GM21529 (cell line): ENCODE measurements at regions not wholly inside any gene's neighbourhood (a gene's known extent, or its start where the extent isn't known, plus 50 kb on each side); places are given as distances from the start of the nearest gene placed in this dataset.

Source experiments
- ATAC-seq: cut with Tn5 transposase; IDR thresholded peaks from one replicate; pipeline ENCODE4 v1.9.1; 2021; ENCODE audit not compliant: unreplicated experiment

DNA sequence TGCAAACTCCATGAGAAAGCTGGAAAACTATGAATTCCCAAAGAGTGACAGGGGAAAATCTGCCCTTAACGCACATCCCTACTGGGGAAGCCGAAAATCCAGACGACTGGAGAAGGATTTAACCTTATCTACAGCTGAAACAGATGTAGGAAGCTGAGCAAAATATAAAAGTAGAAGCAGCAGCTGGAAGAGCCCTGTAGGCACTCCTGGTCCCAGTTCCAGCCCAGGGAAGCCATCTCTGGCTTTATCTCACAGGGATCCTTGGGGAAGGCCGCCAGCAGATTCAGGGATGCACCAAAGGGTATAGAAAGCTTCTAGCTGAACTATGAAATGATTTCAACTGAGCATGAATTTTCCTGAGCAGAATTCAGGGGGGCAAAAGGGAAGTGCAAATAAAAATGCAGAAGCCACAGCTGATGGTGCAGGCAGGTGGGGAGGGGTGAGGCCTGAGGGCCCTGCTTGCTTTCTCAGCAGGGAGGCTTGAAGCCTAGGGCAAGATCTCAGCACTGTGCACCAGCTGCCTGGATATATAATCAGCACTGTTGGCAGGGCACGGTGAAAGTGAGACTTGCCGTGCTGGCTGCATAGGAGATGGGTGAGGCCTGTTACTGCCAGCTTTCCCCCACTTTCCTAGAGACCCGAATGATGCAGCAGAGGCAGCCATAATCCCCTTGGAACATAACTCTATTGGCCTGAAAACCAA, 2019.5 kb upstream of the NUDT12 start:
- ATAC-seq = no peak

DNA sequence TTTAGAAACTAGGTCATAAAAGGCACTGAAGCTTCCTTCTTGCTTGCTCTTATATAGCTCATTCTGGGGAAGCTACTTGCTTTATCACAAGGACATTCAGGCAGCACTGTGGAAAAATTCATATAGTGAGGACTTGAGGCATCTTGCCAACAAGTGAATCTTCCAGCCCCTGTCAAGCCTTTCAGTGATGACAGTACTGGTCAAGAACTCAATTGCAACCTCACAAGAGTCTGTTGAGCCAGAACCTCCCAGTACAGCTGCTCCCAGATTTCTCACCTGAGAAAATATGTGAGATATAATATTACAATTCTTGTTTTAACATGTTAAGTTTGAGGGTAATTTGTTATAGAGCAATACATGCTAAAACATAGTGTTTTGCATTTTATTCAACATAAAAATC, 2011.0 kb upstream of the NUDT12 start:
- ATAC-seq = no peak

DNA sequence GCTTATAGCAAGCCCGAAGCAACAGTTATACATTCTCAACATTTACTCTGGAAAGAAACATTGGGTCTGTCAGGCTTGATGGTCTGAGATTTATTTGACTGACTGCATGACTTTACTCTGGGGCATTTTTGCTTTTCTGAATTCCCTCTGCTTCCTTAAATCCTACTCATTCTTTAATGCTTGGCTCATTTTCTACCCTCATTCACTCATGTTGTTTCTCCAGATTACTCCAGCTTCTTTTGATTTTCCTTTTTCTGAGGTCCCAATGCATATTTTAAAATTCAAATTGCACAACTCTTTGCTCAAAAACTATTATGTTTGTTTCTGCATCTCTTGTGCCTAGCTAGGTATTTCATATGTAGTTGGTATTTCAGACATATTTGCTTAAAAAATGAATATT, 2002.9 kb upstream of the NUDT12 start:
- ATAC-seq = no peak

DNA sequence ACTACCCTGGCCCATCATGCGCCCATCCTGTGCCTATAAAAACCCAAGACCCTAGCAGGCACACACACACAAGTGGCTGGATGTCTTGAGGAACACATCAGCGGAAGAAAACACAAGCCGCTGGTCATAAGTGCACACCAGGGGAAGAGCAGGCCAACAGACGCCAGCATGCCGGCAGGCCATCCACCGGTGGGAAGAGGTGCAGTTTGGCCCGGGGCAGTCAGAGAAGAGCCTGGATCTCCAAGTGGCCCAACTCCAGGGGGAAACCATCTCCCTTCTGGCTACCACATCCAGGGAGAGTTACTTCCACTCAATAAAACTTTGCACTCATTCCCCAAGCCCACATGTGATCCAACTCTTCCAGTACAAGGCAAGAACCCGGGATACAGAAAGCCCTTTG, 2001.3 kb upstream of the NUDT12 start:
- no peak for ATAC-seq

DNA sequence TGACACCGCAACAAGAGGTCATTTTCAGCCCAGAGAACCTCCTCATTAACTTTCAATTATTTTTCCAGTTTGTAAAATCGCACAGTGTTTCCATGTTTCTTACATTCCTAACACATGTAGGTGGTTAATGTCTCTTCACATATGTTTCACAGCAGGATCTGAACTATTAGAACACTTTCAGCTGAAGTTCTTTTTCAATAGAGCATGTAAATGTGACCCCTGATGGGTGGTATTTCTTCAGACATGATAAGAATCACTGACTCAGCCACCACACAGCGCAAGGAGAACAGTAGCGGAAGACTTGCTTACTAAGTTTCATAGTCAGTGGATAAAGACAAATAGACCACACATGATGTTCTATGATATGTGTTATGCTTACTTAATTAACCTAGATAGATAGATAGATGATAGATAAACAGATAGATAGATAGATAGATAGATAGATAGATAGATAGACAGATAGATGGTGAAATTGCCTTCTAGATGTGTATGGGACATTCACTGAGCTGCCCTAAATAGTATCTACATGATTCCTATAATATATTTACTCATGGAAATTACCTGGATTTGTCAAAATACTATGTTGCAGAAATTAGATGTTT, 1992.1 kb upstream of the NUDT12 start:
- ATAC-seq = no peak

DNA sequence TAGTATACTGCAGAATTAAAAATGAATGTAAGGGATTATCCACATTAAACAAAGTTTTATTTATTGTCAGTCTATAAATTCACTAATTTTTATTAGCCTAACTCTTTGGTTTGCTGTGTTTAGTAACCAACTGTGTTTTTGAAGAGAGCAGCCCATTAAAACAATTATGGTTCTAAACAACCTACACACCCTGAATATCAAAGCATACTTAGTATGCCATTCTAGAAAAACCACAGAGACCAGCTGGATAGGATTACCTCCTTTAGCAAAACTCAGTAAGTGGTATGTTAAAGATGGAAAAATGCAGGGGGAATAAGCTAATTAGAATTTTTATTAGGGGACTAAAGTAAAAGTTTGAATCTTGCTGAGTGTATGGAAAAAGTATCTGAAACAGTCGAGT, 1981.7 kb upstream of the NUDT12 start:
- no peak for ATAC-seq

DNA sequence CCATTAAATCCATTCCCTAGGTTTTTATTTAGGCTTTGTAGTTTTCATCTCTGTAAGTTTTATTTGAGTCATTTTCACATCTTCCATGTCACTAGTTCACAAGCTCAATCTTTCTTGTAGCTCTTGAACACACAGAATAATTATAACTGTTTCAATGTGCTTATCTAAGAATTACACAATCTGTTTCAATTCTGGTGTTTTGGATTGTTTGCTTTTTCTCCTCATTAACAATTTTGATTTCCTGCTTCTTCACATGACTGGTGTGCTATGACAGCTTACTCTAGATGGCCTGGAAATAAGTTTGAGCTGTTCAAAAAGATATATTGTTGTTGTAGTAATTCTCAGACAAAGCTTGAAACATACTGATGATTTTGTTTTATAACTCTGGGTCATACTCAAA, 1974.1 kb upstream of the NUDT12 start:
- no peak for ATAC-seq

DNA sequence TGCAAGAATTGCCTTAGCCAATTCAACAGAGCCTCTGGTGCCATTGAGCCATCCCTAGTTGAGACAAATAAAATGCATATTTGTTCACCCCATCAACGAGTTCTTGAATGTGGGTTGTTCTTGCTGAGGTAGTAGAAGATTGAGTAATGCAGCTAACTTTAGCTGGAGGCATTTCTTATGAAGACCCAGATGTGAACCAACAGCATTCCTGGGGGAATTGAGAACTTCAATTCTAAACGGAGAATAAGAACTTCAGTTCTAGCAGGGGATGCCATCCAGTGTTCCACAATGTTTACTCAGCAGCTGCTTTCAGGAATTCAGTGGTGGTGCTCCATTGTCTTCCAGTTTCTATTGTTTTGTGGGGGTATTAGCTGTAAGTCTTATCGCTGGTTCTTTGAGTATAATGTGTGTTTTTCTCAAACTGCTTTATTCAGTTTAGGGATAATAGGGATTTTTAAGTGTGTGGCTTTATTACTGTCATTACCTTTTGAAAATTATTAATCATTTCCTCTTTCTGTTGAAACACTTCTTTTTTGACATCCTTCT, 1968.2 kb upstream of the NUDT12 start:
- no peak for ATAC-seq

DNA sequence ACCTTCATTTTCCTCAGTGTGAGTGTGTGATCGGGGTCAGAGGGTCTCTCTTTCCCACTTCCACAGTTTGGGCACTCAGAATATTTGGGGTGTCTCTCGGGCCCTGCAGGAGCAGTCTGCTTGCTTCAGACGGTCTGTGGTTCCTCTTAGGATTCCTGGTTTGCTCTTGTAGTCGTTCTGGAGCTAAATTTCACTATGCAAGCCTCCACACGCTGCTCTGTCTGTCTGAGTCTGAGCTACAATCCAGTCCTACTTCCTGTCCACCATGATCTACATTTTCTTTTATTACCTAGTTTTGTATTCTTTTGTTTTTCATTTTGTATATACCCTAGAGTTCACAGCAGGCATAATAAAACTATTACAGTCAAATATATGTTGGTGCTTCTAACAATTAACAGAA, 1967.3 kb upstream of the NUDT12 start:
- no peak for ATAC-seq

DNA sequence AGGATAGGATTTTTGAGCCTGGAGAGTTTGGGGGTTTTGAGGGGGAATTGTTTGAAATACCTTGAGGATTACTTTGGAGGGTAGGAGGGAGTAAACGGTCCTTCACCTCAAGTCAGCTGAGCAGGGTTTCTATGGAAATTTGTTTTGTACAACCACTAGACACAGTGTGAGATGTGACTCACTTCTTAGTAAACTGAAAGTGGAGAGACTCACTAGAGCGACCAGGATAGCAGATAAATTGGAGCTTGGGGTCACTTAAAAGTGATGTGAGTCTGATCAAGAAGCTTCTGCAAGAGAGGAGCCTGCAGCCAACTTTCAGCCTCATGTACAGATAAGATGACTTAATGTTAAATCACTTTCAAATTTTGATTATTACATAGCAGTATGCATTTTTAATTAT, 1945.9 kb upstream of the NUDT12 start:
- ATAC-seq = no peak

DNA sequence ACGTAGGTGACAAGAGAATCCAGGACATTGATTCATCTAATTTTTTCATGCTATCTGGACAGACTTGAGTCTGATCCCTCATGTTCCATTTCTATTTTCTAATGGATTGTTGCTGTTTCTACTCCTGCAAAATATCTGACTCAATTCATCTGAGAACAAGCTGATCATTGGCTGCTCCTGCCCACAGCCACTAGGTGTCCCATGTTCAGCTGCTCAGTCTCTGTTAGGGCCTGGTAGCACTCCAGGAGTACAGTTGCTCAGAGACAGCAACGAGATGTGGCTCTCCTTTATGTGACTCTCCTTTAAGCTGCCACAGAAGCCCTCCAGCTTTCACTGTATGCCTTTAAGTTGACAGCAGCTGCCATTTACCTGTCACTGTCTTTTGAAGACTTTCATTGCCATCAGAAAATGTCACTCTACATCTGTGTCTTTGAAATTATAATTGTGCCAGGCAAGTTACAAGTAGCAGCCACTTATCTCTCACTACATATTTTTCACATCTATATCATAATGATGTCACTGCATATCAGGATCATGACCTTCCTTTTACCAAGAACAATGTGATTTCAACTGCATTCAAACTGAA, 1944.2 kb upstream of the NUDT12 start:
- ATAC-seq = no peak

DNA sequence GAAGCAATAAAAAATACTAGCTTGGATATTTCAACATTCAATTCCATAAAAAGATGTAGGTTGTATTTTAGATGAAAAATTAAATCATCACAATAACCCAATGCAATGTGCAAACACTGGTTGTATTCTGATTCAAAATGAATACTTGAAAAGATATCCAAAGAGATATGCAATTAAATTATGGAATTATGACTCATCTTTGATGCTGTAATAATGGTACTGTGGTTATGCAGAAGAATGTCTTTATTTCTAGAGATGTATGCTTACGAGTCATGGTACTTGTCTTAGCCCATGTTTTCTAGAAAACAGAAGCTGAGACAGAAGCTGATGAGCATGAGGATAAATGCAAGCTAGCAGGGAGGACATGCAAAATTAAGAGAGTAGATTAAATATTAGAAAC, 1941.4 kb upstream of the NUDT12 start:
- ATAC-seq = no peak

DNA sequence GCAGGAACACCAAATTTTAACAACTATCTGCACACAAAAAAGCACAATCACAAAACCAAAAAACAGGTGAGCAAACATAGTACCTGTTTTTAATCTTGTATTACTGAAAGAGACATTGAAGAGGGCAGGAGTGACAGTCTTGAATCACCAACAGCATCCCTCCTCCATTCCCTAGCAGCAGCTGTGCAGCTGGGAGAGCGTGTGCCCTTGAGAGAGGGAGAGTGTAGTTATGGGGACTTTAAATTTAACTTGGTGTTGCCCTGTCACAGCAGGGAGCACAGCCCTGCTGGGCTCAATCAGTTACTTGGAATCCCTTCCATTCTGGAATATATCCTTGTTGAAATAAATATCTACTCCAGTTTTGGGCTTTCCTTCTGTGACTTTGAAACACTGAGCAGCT, 1938.7 kb upstream of the NUDT12 start:
- no peak for ATAC-seq

DNA sequence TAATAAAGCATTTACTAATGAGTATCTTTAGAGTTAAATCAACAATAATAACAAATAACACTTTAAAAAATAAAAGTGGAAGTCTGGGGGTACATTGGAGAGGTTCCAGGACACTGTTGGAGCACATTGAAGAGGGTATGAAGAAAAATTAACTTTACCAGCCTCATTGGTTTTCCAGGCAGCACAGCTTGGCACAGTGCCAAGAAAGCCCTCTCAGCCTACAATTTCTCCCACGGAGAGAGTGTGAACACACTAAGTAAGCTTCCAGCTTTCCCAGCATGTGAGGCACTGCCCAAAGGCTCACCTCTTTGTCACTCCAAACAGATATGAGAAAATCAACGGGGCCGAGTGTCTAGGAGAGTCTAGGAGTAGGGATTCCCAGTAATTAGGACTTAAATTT, 1912.8 kb upstream of the NUDT12 start:
- ATAC-seq = no peak

DNA sequence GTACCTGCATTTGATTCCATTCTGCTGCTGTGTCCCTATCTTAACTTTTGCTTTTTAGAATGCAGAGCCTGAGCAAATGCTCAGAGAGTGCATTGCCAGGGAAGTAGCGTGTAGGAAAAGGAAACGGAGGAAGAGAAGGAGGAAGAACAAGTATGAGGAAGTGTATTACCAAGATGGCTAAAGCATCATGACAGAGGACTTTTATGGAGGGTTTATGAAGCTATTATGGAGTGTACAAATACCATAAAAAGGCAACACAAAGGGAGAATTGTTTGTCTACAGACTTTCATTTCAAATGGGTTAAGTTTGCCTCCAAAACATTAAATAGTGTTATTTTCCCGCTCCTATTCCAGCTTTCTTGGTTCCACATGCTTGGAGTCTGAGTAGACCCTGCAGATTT, 1899.8 kb upstream of the NUDT12 start:
- ATAC-seq = no peak

DNA sequence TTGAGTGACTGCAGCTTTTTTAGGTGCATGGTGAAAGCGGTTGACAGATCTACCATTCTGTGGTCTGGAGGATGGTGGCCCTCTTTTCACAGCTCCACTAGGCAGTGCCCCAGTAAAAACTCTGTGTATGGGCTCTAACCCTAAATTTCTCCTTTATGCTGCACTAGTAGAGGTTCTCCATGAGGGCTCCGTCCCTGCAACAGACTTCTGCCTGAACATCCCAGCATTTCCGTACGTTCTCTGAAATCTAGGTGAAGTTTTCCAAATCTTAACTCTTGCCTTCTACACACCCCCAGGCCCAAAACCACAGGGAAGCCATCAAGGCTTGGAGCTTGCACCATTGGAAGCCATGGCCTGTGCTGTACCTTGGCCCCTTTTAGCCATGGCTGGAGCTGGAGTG, 1898.1 kb upstream of the NUDT12 start:
- no peak for ATAC-seq

DNA sequence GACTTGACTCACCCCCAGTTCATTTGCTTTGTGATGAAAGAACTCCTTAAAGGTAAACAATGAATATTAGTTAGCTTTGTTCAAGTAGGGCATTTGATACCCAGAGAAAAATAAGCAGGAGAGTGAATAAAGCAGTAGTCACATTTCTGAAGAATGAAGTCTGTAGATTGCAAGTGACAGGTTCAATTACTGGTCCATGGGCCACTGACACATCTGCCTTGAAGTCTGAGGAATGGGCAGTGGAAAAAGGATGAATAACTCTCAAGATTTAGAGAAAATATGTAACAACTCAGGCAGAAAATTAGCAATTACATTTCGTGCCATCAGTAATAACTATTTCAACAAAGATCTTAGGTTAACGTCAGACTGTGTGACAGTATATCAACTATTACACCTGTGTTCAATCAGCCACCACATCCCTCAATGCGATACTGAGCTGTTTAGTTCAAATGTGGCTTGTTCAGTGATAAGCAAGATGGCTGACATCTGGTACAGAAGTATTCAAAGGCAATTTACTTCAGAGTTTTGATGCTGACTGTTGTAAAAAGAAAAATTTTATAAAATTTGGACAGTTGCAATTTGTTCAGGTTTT, 1890.7 kb upstream of the NUDT12 start:
- ATAC-seq = no peak

DNA sequence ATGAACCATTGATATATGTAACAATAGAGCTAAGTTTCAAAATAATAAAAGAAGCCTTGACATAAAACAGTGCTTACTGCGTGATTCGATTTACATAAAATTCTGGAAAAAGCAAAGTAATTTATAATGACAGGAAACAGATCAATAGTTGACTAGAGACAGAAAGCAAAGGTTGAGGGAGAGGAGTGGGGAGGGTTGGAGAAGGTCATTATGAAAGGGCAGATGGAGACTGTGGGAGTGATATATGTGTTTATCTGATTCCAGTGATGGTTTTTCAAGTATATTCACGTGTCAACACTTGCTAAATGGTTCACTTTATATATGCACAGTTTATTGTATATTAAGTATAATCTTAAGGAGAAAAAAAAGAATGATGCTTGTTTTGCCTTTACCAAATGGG, 1885.7 kb upstream of the NUDT12 start:
- ATAC-seq = no peak

DNA sequence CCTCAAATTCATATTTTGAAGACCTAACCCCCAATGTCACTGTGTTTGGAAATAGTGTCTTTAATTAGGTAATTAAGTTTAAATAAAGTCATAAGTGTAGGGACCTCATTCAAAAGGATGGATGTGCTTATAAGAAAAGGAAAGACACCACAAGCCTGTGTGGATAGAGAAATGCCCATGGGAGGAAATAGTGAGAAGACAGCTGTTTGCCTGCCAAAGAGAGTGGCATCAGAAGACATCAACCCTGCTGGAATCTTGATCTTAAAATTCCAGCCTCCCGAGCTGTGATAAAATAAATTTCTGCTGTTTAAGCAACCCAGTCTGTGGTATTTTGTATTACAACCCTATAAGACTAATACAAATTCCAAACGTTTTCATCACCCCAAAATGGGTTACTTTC, 1867.9 kb upstream of the NUDT12 start:
- ATAC-seq = no peak

DNA sequence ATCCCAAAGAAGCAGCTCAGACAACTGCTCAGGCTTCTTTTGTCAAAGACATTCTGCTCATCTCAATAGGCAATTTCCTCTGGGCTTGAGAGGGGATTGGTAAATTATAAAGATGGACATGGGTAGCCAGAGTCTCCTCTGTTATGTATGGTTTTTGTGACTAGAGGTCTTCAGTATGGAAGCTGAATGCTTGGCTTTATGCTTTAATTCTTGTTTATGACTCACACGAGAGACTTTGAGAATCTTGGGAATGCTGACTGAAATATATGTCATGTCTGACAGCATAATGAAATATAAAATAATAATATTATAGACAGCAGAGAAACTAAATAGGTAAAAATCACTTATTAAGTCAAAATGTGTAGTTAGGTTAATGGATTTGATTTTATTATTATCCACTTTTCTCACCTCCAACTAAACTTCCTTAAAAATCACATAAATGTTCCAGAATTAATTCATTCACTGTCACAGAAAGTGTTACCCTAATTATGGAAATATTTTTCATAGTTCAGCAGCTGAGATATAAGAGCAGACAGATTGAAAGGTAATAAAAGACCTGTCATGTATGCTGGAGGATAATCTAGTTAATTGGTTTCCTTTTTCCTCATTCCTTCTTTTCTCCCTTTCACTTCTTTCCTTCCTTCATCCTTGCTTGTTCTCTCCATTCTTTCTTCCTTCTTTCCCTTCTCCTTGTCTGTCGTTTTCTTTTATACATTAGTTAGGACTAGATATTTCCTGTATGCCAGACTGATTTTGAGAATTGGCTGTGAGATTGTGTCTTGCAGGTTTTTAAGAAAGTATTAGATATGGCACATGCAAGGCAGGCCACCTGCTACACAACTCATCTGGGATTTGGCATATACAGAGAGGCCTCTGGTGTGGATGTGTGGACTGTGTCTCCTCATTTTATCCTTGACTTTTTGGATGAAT, 1866.1 kb upstream of the NUDT12 start:
- ATAC-seq = no peak

DNA sequence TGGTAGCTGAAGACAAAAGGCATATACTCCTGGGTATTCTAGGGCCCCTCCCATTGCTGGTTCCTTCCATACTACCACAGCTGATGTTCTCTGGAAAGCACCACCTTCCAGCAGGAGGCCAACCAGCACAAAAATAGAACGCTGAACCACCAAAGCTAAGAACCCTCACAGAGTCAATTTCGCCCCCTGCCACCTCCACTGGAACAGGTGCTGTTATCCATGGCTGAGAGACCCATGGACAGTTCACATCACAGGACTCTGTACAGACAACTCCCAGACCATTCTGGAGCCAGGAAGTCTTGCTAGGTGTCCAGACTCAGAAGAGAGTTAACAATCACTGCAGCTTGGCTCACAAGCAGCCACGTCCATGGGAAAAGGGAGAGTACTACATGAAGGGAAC, 1851.5 kb upstream of the NUDT12 start:
- no peak for ATAC-seq
